ENCODE measurements at regions not wholly inside any gene's neighbourhood (a gene's known extent, or its start where the extent isn't known, plus 50 kb on each side); places are given as distances from the start of the nearest gene placed in this dataset.

DNA sequence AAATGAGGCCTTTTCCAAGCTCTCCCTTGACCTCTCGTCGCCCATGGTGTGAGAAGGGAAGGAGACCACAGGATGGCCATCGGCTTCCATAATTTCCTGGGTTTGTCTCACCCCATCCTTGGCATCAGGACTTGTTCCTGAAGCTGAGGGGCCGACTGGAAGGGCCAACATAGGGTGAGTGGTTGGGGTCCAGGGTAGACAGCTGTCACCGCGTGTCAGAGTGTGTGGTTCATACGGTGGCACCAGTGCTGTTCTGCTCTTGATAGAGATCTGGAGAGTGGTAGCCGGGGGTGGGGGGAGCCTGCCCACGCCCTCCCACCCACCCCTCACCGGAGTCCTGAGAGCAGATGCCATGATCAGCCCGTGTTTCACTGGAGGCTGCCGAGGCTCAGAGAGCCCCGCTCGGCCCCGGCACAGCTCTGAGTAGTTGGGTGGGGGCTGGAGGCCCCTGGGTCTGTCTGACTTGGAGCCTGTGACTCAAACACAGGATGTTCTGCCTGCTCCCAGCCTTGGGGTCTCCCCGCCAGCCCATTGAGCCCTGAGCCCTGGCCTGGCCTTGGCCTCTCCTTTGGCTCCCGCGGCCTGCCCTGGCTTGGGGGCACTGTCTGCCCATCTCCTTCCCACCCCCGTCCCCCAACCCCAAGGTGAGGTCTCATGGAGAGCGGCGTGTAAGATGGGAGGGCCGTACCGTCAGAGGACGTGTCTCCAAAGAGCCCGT lies 53.1 kb upstream of the IER5L start:
- no peak overlapping the region for H3K27ac Mint-ChIP-seq
- peaks cover 10% of the 10 kb centered on the region for H3K9me3 Mint-ChIP-seq
- peaks cover 3% of the 10 kb centered on the region for H3K36me3 Mint-ChIP-seq
- H3K27me3 Mint-ChIP-seq, result peaks cover 25% of the 10 kb centered on the region
- DNase-seq (ENCODE audit: low spot score in 2 of 2) (no peak), ATAC-seq (ENCODE audit: low read depth) (no peak)
- H3K4me1 Mint-ChIP-seq, result peaks cover 27% of the 10 kb centered on the region
- no peak overlapping the region for H3K4me3 Mint-ChIP-seq

DNA sequence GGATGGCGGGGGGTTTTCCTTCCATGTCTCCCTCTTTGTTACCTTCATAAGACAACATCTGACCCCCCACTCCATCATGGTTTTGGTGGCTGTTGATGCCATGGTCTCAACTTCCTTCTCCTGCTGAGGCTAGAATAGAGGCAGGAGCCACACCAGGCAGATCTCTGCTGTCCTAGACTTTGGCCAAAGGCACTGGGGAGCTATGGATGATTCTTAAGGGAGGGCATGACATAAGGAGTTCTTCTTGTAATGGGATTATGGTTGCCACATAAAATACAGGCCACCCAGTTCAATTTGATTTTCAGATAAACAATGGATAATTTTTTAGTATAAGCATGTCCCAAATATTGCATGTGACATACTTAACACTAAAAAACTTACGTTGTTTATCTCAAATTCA lies 52.2 kb upstream of the IER5L start:
- no peak for ATAC-seq (ENCODE audit: low read depth)
- H3K4me3 Mint-ChIP-seq, result no peak overlapping the region
- peaks cover 3% of the 10 kb centered on the region for H3K36me3 Mint-ChIP-seq
- DNase-seq (ENCODE audit: low spot score in 2 of 2), result no peak
- peaks cover 10% of the 10 kb centered on the region for H3K9me3 Mint-ChIP-seq
- peaks cover 21% of the 10 kb centered on the region for H3K4me1 Mint-ChIP-seq
- H3K27me3 Mint-ChIP-seq, result peaks cover 32% of the 10 kb centered on the region
- H3K27ac Mint-ChIP-seq, result no peak overlapping the region

Measured in memory B cell (primary cell).